OCI-LY3 (cell line): ENCODE measurements at regions not wholly inside any gene's neighbourhood (a gene's known extent, or its start where the extent isn't known, plus 50 kb on each side); places are given as distances from the start of the nearest gene placed in this dataset.

Experiments used
- H2AFZ ChIP-seq: fragments of 200-600, 300-600 bp; shearing (Covaris generic); 2 replicates; pipeline ENCODE4 v1.6.0; 2014; ENCODE audit warnings: antibody characterized with exemption, low read depth, low read length
- H3K27ac ChIP-seq: fragments of 200-600, 300-600 bp; sonication (generic); 2 replicates; pipeline ENCODE4 v1.5.1; 2014; ENCODE audit warnings: mild to moderate bottlenecking, low read length, moderate library complexity, mixed read lengths
- H3K27me3 ChIP-seq: fragments of 200-600, 300-600 bp; sonication (generic); 2 replicates; pipeline ENCODE4 v1.6.1; 2014; ENCODE audit warnings: low read depth, low read length, mixed read lengths
- H3K36me3 ChIP-seq: fragments of 200-600, 300-600 bp; sonication (generic); replicated peaks from 2 replicates; pipeline ENCODE3; 2014; ENCODE audit warnings: low read depth, low read length, mixed read lengths
- H3K4me1 ChIP-seq: fragments of 300-600, 200-600 bp; sonication (generic); 2 replicates; pipeline ENCODE4 v1.6.1; 2014; ENCODE audit warnings: low read length, mixed read lengths
- H3K4me2 ChIP-seq: fragments of 200-600, 300-600 bp; sonication (generic); 2 replicates; pipeline ENCODE4 v1.6.1; 2014; ENCODE audit warnings: low read length, mixed read lengths
- H3K4me3 ChIP-seq: fragments of 300-600, 200-600 bp; sonication (generic); 2 replicates; pipeline ENCODE4 v1.5.1; 2014; ENCODE audit warnings: antibody characterized with exemption, mild to moderate bottlenecking, low read length, moderate library complexity
- H3K79me2 ChIP-seq: fragments of 300-600, 200-600 bp; shearing (Covaris generic); 2 replicates; pipeline ENCODE4 v1.6.1; 2014; ENCODE audit warnings: mild to moderate bottlenecking, low read length, mixed read lengths
- H3K9ac ChIP-seq: fragments of 300-600, 200-600 bp; shearing (Covaris generic); 2 replicates; pipeline ENCODE4 v1.6.0; 2014; ENCODE audit warnings: mild to moderate bottlenecking, low read length, moderate library complexity
- H3K9me3 ChIP-seq: fragments of 200-600, 300-600 bp; shearing (Covaris generic); 2 replicates; pipeline ENCODE4 v1.6.1; 2014; ENCODE audit warnings: low read length, mixed read lengths; ENCODE audit not compliant: insufficient read depth
- H4K20me1 ChIP-seq: fragments of 200-600, 300-600 bp; sonication (generic); 2 replicates; pipeline ENCODE4 v1.6.1; 2016; ENCODE audit warnings: low read length, mixed read lengths; ENCODE audit not compliant: insufficient read depth
- EZH2phosphoT487 ChIP-seq: fragments of 200-600 bp; shearing (Covaris generic); IDR thresholded peaks from 2 replicates; pipeline ENCODE4 v1.6.1; 2018; ENCODE audit warnings: antibody characterized with exemption, mixed run types, low read depth
- TF ChIP-seq, protein P1 (sequence below): fragments of 200-600, 300-600 bp; sonication (generic); IDR thresholded peaks from 2 replicates; pipeline ENCODE4 v1.5.1; 2014; ENCODE audit warnings: antibody characterized with exemption, low read length, low read depth

- no peaks in the 10 kb centered on the region for H3K4me1 ChIP-seq
- no peak overlapping the region for H3K4me3 ChIP-seq
- H3K79me2 ChIP-seq: no peaks in the 10 kb centered on the region
- TF ChIP-seq, protein P1, sequence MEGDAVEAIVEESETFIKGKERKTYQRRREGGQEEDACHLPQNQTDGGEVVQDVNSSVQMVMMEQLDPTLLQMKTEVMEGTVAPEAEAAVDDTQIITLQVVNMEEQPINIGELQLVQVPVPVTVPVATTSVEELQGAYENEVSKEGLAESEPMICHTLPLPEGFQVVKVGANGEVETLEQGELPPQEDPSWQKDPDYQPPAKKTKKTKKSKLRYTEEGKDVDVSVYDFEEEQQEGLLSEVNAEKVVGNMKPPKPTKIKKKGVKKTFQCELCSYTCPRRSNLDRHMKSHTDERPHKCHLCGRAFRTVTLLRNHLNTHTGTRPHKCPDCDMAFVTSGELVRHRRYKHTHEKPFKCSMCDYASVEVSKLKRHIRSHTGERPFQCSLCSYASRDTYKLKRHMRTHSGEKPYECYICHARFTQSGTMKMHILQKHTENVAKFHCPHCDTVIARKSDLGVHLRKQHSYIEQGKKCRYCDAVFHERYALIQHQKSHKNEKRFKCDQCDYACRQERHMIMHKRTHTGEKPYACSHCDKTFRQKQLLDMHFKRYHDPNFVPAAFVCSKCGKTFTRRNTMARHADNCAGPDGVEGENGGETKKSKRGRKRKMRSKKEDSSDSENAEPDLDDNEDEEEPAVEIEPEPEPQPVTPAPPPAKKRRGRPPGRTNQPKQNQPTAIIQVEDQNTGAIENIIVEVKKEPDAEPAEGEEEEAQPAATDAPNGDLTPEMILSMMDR: no peak
- TF ChIP-seq EZH2phosphoT487: no peak
- no peak overlapping the region for H2AFZ ChIP-seq
- no peak overlapping the region for H3K9ac ChIP-seq
- peaks cover 7% of the 10 kb centered on the region for H3K27me3 ChIP-seq
- H3K4me2 ChIP-seq: no peak overlapping the region
- no peak overlapping the region for H3K27ac ChIP-seq
- H3K9me3 ChIP-seq: no peaks in the 10 kb centered on the region
- no peaks in the 10 kb centered on the region for H4K20me1 ChIP-seq
- H3K36me3 ChIP-seq: no peaks in the 10 kb centered on the region
Measured at GRCh38 chr9:113798062-113799030, 77.8 kb upstream of the ZNF618 start.

DNA sequence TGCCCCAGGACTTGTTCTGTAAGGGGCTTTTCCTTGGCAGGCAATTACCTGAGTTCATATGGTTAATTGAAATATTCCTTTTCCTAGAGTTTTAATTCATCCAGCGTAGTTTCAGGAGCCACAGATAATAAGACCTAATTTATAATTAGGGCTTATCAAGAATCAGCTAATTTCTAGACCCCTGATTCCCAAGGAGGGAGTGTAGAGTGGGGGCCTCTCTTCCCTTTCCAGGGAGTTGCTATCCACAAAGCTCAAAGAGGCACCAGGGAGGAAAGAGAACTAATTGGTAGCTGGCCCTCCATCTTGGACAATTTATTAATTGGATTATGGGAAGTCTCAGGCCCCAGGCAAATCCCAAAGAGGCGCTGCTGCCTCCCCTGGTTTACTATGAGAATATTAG, 75.8 kb upstream of the ZNF618 start:
- Histone ChIP-seq H2AFZ (no peak overlapping the region), H3K4me1 (no peaks in the 10 kb centered on the region), H3K27ac (no peak overlapping the region), H4K20me1 (no peaks in the 10 kb centered on the region), H3K27me3 (peaks cover 7% of the 10 kb centered on the region), H3K9me3 (no peaks in the 10 kb centered on the region), H3K79me2 (no peaks in the 10 kb centered on the region), H3K4me3 (no peak overlapping the region), H3K36me3 (no peaks in the 10 kb centered on the region), H3K4me2 (no peak overlapping the region), H3K9ac (no peak overlapping the region)
- no peak for TF ChIP-seq EZH2phosphoT487
- TF ChIP-seq, protein P1: no peak

DNA sequence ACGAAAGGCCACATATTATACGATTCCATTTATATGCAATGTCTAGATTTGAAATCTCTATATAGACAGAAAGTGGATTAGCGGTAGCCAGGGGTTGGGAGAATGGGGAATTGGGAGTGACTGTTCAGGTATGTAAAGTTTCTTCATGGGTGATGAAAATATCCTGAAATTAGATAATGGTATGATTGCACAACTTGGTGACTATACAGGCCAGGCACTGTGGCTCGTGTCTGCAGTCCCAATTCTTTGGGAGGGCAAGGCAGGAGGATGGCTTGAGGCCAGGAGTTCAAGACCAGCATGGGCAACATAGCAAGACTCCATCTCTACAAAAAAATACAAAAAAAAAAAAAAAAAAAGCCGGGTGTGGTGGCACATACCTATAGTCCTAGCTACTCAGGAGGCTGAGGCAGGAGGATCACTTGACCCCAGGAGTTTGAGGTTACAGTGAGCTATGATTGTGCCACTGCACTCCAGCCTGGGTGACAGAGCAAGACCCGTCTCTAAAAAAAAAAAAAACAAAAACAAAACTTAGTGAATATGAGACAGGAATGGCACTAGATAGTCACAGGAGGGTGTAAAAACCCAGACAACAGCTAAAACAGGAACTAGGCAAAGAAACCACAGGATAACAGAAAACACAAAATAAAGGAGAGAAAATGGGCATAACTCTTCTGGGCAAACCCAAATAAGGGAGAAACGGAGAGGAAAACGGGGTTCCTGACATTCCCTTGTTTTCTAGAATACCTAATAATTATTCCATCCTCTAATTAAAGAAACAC, 72.1 kb upstream of the ZNF618 start:
- Histone ChIP-seq H3K79me2 (no peaks in the 10 kb centered on the region), H3K4me1 (no peaks in the 10 kb centered on the region), H2AFZ (no peak overlapping the region), H3K36me3 (no peaks in the 10 kb centered on the region), H3K27ac (no peak overlapping the region), H4K20me1 (no peaks in the 10 kb centered on the region), H3K9me3 (no peaks in the 10 kb centered on the region), H3K4me2 (no peak overlapping the region), H3K4me3 (no peak overlapping the region), H3K9ac (no peak overlapping the region), H3K27me3 (peaks cover 5% of the 10 kb centered on the region; the same call in 1 of the 2 replicates)
- TF ChIP-seq, protein P1: no peak
- no peak for TF ChIP-seq EZH2phosphoT487
